ENCODE measurements at regions not wholly inside any gene's neighbourhood (a gene's known extent, or its start where the extent isn't known, plus 50 kb on each side); places are given as distances from the start of the nearest gene placed in this dataset.

DNA sequence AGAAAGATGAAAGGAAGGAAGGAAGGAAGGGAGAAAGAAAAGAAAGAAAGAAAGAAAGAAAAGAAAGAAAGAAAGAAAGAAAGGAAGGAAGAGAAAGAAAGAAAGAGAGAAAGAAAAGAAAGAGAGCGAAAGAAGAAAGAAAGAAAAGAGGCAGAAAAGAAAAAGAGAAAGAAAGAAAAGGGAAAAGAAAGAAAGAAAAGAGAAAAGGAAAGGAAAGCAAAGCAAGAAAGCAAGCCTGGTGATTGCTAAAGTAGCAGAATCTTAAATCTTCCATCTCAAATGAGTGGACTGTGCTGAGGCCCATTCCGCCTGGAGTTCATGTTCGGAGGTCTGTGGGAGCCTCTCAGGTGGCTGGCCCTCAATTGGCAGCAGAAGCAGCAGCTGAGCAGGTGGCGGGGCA, 148.4 kb downstream of the TFAP2A start:
- TF ChIP-seq CTCF (IDR thresholded peaks at IDR 0.05 in 8 of 11, conservative IDR thresholded peaks at IDR 0.05 in 3 of 11): no peak
- TF ChIP-seq POLR2A (IDR thresholded peaks at IDR 0.05): no peak

Measured in spleen (tissue), 7 donors.